Suprapubic skin (tissue), 3 donors: ENCODE measurements at regions not wholly inside any gene's neighbourhood (a gene's known extent, or its start where the extent isn't known, plus 50 kb on each side); places are given as distances from the start of the nearest gene placed in this dataset.

Source experiments
- EP300 ChIP-seq: sonication (generic); formaldehyde crosslinking; IDR thresholded peaks from one replicate; pipeline ENCODE4 v1.6.1; 2017; ENCODE audit warnings: antibody characterized with exemption
- POLR2A ChIP-seq, 2 donors: fragments of 450-650 bp; IDR thresholded peaks; one replicate each; pipeline ENCODE4 v1.6.1; 2017; ENCODE audit warnings: antibody characterized with exemption in 2 of 2, mild to moderate bottlenecking in 2 of 2, moderate library complexity in 2 of 2
- TF ChIP-seq, protein P1 (sequence below), 2 donors: fragments of 200-600 bp in 1 of 2; fragments of 450-650 bp in 1 of 2; sonication (generic) in 1 of 2; IDR thresholded peaks; one replicate each; pipeline ENCODE4 v1.5.1; 2016 to 2019; ENCODE audit warnings: antibody characterized with exemption in 2 of 2, mild to moderate bottlenecking in 1 of 2, moderate library complexity in 1 of 2

DNA sequence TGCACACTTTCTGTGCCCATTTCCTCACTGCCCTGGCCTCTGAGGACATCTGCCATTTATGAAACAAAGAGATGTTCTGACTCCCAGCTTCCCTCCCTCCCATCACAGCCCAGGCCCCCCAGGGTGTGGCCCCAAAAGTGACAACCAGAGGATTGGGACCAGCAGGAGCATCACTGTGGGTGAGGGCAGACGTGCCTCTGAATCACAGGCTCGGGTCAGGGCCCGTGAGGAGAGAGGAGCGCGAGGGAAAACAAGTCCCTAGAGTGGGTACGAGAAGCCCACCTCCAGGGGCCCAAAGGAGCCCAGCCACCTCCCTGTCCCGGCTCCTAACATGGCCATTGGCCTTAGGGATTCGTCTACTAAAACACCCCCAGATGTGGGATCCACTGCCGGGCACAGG is 138.0 kb upstream of the FSTL4 start:
- no peak for TF ChIP-seq EP300
- no peak for TF ChIP-seq POLR2A (IDR thresholded peaks at IDR 0.05)
- TF ChIP-seq, protein P1, sequence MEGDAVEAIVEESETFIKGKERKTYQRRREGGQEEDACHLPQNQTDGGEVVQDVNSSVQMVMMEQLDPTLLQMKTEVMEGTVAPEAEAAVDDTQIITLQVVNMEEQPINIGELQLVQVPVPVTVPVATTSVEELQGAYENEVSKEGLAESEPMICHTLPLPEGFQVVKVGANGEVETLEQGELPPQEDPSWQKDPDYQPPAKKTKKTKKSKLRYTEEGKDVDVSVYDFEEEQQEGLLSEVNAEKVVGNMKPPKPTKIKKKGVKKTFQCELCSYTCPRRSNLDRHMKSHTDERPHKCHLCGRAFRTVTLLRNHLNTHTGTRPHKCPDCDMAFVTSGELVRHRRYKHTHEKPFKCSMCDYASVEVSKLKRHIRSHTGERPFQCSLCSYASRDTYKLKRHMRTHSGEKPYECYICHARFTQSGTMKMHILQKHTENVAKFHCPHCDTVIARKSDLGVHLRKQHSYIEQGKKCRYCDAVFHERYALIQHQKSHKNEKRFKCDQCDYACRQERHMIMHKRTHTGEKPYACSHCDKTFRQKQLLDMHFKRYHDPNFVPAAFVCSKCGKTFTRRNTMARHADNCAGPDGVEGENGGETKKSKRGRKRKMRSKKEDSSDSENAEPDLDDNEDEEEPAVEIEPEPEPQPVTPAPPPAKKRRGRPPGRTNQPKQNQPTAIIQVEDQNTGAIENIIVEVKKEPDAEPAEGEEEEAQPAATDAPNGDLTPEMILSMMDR (IDR thresholded peaks at IDR 0.05), result no peak
